ENCODE measurements at regions not wholly inside any gene's neighbourhood (a gene's known extent, or its start where the extent isn't known, plus 50 kb on each side); places are given as distances from the start of the nearest gene placed in this dataset.

DNA sequence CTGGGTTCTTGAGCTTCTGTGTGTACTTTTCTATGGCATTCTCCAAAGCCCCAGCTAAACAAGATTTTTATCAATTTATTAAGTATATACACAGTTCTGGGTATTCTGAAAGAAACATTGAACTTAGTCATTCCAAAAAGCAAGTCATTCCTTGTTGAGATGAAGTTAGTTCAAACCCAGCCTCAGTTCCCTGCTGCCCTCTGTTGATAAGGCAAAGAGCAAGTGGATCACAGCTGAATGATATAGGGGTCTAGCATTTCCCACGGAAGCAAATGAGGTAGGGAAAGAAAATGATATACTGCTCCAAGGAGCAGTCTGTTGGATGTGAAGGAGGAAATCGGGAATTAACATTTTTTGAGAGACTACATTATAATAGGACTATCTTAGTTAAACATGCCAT lies 841.8 kb upstream of the TENM4 start:
- Histone ChIP-seq H3K27me3 (ENCODE audit: control insufficient read depth in 4 of 4, insufficient read depth in 4 of 4, low read length in 3 of 4) (peaks cover 0 to 2% (median 0%) of the 10 kb centered on the region in 4 donors), H3K4me1 (ENCODE audit: control insufficient read depth in 4 of 4, insufficient read depth in 4 of 4, low read length in 3 of 4) (no peaks in the 10 kb centered on the region), H3K9me3 (ENCODE audit: control insufficient read depth in 4 of 4, low read length in 3 of 4) (no peaks in the 10 kb centered on the region), H3K4me3 (ENCODE audit: low read depth in 1 of 3, low read length in 3 of 3) (no peak overlapping the region), H3K27ac (ENCODE audit: low read depth in 1 of 2, low read length in 2 of 2) (no peak overlapping the region), H3K9ac (ENCODE audit: low read depth in 1 of 2, low read length in 2 of 2) (no peak overlapping the region), H3K36me3 (ENCODE audit: control insufficient read depth in 4 of 4, insufficient read depth in 3 of 4, low read depth in 1 of 4, low read length in 3 of 4) (no peaks in the 10 kb centered on the region)
- DNase-seq (ENCODE audit: low spot score), result no peak
- TF ChIP-seq NR2F2 (IDR thresholded peaks at IDR 0.05) (no peak), TAF1 (conservative IDR thresholded peaks at IDR 0.05) (no peak), FOXA2 (IDR thresholded peaks at IDR 0.05) (no peak), EGR1 (IDR thresholded peaks at IDR 0.05; ENCODE audit: low read depth in 2 of 2) (no peak), REST (IDR thresholded peaks at IDR 0.05) (no peak), YY1 (IDR thresholded peaks at IDR 0.05) (no peak), RAD21 (IDR thresholded peaks at IDR 0.05) (no peak), FOXA1 (IDR thresholded peaks at IDR 0.05) (no peak), HNF4G (IDR thresholded peaks at IDR 0.05) (no peak), ATF3 (IDR thresholded peaks at IDR 0.05) (no peak), JUND (IDR thresholded peaks at IDR 0.05) (no peak), GABPA (IDR thresholded peaks at IDR 0.05 in 1 of 2, conservative IDR thresholded peaks at IDR 0.05 in 1 of 2) (no peak)
- TF ChIP-seq, protein P1, sequence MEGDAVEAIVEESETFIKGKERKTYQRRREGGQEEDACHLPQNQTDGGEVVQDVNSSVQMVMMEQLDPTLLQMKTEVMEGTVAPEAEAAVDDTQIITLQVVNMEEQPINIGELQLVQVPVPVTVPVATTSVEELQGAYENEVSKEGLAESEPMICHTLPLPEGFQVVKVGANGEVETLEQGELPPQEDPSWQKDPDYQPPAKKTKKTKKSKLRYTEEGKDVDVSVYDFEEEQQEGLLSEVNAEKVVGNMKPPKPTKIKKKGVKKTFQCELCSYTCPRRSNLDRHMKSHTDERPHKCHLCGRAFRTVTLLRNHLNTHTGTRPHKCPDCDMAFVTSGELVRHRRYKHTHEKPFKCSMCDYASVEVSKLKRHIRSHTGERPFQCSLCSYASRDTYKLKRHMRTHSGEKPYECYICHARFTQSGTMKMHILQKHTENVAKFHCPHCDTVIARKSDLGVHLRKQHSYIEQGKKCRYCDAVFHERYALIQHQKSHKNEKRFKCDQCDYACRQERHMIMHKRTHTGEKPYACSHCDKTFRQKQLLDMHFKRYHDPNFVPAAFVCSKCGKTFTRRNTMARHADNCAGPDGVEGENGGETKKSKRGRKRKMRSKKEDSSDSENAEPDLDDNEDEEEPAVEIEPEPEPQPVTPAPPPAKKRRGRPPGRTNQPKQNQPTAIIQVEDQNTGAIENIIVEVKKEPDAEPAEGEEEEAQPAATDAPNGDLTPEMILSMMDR (IDR thresholded peaks at IDR 0.05; ENCODE audit: low read depth, low read length, missing input control), result no peak
- WGBS, result 57% methylated on average over 2 of the region's 2 CpGs

DNA sequence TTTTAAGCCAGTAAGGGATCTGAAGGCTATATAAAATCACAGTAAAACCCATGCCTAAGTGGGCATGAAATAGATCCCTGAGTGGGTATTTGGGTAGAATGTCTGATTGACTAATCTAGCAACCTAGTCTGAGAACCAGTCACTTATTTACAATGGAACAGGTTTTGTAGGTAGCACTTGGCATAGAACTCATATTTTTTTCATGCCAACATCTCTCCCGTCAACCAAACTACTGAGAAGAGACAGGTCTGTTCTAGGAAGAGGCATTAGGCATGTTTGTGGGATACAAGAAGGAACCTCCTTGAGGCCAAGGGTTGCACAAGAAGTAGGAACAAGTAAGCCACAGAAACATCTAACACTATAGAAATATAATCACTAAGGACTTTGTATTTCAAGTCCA lies 840.4 kb upstream of the TENM4 start:
- no peaks in the 10 kb centered on the region for H3K9me3 ChIP-seq (ENCODE audit: control insufficient read depth in 4 of 4, low read length in 3 of 4)
- WGBS, result 57% methylated on average over 1 of the region's 1 CpG
- no peak overlapping the region for H3K9ac ChIP-seq (ENCODE audit: low read depth in 1 of 2, low read length in 2 of 2)
- H3K27me3 ChIP-seq (ENCODE audit: control insufficient read depth in 4 of 4, insufficient read depth in 4 of 4, low read length in 3 of 4), result peaks cover 0 to 4% (median 0%) of the 10 kb centered on the region in 4 donors
- TF ChIP-seq FOXA2 (IDR thresholded peaks at IDR 0.05) (no peak), JUND (IDR thresholded peaks at IDR 0.05) (no peak), EGR1 (IDR thresholded peaks at IDR 0.05; ENCODE audit: low read depth in 2 of 2) (no peak), RXRA (IDR thresholded peaks at IDR 0.05) (no peak)
- TF ChIP-seq, protein P2, sequence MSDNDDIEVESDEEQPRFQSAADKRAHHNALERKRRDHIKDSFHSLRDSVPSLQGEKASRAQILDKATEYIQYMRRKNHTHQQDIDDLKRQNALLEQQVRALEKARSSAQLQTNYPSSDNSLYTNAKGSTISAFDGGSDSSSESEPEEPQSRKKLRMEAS (IDR thresholded peaks at IDR 0.05), result no peak
- no peak overlapping the region for H3K4me3 ChIP-seq (ENCODE audit: low read depth in 1 of 3, low read length in 3 of 3)
- H3K27ac ChIP-seq (ENCODE audit: low read depth in 1 of 2, low read length in 2 of 2), result no peak overlapping the region
- no peaks in the 10 kb centered on the region for H3K4me1 ChIP-seq (ENCODE audit: control insufficient read depth in 4 of 4, insufficient read depth in 4 of 4, low read length in 3 of 4)
- no peak for DNase-seq (ENCODE audit: low spot score)
- H3K36me3 ChIP-seq (ENCODE audit: control insufficient read depth in 4 of 4, insufficient read depth in 3 of 4, low read depth in 1 of 4, low read length in 3 of 4), result no peaks in the 10 kb centered on the region

All from liver (tissue), 8 donors.